ENCODE measurements at regions not wholly inside any gene's neighbourhood (a gene's known extent, or its start where the extent isn't known, plus 50 kb on each side); places are given as distances from the start of the nearest gene placed in this dataset.

DNA sequence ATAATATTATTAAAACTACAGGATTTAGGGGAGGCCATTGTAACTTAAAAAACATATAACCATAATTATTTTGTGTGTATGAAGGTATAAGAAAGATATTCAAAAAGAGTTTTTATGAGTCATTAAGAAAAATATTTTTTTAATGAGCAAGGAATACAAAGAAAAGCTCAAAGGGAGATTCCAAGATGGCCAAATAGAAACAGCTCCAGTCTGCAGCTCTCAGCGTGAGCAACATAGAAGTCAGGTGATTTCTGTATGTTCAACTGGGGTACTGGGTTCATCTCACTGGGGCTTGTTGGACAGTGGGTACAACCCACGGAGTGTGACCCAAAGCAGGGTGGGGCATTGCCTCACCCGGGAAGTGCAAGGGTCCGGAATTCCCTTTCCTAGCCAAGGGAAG is 336.1 kb downstream of the TBL1XR1 start:
- no peak overlapping the region for H2AFZ ChIP-seq
- H3K27ac ChIP-seq: no peak overlapping the region
- no peak overlapping the region for H3K9ac ChIP-seq
- no peaks in the 10 kb centered on the region for H3K36me3 ChIP-seq (ENCODE audit: control insufficient read depth, insufficient read depth, low read length)
- H3K4me2 ChIP-seq (ENCODE audit: low read length): no peak overlapping the region
- no peak overlapping the region for H3K4me3 ChIP-seq (ENCODE audit: low read depth, low read length)
- no peaks in the 10 kb centered on the region for H3K27me3 ChIP-seq (ENCODE audit: control insufficient read depth, insufficient read depth, low read length)
- no peaks in the 10 kb centered on the region for H3K4me1 ChIP-seq
- TF ChIP-seq, protein P1, sequence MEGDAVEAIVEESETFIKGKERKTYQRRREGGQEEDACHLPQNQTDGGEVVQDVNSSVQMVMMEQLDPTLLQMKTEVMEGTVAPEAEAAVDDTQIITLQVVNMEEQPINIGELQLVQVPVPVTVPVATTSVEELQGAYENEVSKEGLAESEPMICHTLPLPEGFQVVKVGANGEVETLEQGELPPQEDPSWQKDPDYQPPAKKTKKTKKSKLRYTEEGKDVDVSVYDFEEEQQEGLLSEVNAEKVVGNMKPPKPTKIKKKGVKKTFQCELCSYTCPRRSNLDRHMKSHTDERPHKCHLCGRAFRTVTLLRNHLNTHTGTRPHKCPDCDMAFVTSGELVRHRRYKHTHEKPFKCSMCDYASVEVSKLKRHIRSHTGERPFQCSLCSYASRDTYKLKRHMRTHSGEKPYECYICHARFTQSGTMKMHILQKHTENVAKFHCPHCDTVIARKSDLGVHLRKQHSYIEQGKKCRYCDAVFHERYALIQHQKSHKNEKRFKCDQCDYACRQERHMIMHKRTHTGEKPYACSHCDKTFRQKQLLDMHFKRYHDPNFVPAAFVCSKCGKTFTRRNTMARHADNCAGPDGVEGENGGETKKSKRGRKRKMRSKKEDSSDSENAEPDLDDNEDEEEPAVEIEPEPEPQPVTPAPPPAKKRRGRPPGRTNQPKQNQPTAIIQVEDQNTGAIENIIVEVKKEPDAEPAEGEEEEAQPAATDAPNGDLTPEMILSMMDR (IDR thresholded peaks at IDR 0.05): no peak
- no peaks in the 10 kb centered on the region for H3K9me3 ChIP-seq (ENCODE audit: control insufficient read depth, low read length)
- H3K79me2 ChIP-seq: no peaks in the 10 kb centered on the region

DNA sequence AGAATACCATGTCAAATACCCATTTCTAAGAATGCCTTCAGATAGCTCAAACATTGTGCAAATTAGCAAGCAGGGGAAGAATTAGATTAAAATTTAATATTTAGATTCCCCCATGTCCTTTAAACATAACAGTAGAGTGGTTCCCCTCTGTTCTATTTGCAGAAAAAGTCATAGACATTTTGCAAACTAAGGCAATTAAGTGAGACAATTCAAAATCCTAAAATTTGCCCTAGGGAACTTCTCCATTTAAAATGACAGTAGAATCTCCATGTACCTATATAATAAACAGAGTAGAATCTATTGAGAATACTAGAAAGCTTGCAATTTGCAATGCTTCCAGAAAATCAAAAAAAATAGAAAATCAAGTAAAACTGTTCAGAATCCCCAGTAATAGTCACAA is 340.6 kb downstream of the TBL1XR1 start:
- no peaks in the 10 kb centered on the region for H3K27me3 ChIP-seq (ENCODE audit: control insufficient read depth, insufficient read depth, low read length)
- H2AFZ ChIP-seq: no peak overlapping the region
- H3K27ac ChIP-seq: no peak overlapping the region
- H3K9me3 ChIP-seq (ENCODE audit: control insufficient read depth, low read length): no peaks in the 10 kb centered on the region
- H3K9ac ChIP-seq: no peak overlapping the region
- H3K4me3 ChIP-seq (ENCODE audit: low read depth, low read length): no peak overlapping the region
- no peak overlapping the region for H3K4me2 ChIP-seq (ENCODE audit: low read length)
- no peaks in the 10 kb centered on the region for H3K79me2 ChIP-seq
- H3K4me1 ChIP-seq: no peaks in the 10 kb centered on the region
- TF ChIP-seq, protein P1 (IDR thresholded peaks at IDR 0.05): no peak
- H3K36me3 ChIP-seq (ENCODE audit: control insufficient read depth, insufficient read depth, low read length): no peaks in the 10 kb centered on the region

DNA sequence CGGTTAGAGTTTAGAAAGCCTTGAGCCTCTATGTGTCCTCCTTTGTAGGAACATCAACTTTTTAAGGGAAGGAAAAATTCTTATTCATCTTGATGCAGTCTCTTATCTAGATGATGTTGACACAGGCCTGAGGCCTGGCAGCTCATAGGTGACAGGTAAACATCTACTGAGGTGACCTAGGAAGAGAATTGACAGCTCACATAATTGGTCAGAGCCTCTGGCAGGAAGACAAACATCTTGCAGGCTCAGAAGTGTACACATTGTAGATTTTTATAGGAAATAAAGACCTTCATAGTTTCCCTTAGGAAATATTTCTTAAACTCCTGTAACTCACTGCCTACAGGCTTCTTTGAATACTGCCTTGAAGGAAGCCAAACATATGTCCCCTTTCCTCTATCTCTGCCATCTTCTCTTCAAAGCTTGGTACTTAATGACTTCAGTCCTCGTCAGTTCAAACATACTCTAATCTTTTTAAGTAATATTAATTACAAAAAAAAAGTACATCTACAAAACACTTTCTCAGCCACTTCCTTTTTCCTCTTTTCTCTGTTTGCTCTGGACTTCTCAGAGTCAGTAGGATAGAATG is 341.3 kb downstream of the TBL1XR1 start:
- Histone ChIP-seq H3K9ac (no peak overlapping the region), H3K79me2 (no peaks in the 10 kb centered on the region), H3K27me3 (ENCODE audit: control insufficient read depth, insufficient read depth, low read length) (no peaks in the 10 kb centered on the region), H3K4me2 (ENCODE audit: low read length) (no peak overlapping the region), H3K27ac (no peak overlapping the region), H3K9me3 (ENCODE audit: control insufficient read depth, low read length) (no peaks in the 10 kb centered on the region), H3K4me3 (ENCODE audit: low read depth, low read length) (no peak overlapping the region), H2AFZ (no peak overlapping the region), H3K4me1 (no peaks in the 10 kb centered on the region), H3K36me3 (ENCODE audit: control insufficient read depth, insufficient read depth, low read length) (no peaks in the 10 kb centered on the region)
- TF ChIP-seq, protein P1 (IDR thresholded peaks at IDR 0.05): no peak

DNA sequence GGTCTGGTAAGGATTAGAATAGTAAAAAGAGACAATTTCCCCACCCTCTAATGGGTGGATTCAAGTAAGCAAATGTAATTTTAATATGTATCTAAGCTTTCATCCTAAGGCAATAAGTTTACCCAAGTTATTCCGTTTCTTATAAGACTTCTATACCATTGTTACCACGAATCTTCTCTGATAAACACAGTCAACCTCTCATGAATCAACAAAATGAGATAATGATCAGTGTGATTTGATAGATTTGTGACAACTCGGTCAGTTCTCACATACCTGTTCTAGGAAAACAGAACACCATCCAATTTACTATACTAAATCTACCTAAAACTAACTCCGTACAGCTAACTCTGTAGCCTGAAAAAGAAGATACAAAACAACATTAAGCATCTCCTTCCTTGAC is 342.1 kb downstream of the TBL1XR1 start:
- Histone ChIP-seq H3K4me2 (ENCODE audit: low read length) (no peak overlapping the region), H3K79me2 (no peaks in the 10 kb centered on the region), H3K27me3 (ENCODE audit: control insufficient read depth, insufficient read depth, low read length) (no peaks in the 10 kb centered on the region), H3K4me1 (no peaks in the 10 kb centered on the region), H3K27ac (no peak overlapping the region), H3K4me3 (ENCODE audit: low read depth, low read length) (no peak overlapping the region), H3K36me3 (ENCODE audit: control insufficient read depth, insufficient read depth, low read length) (no peaks in the 10 kb centered on the region), H2AFZ (no peak overlapping the region), H3K9ac (no peak overlapping the region), H3K9me3 (ENCODE audit: control insufficient read depth, low read length) (no peaks in the 10 kb centered on the region)
- TF ChIP-seq, protein P1 (IDR thresholded peaks at IDR 0.05): no peak

DNA sequence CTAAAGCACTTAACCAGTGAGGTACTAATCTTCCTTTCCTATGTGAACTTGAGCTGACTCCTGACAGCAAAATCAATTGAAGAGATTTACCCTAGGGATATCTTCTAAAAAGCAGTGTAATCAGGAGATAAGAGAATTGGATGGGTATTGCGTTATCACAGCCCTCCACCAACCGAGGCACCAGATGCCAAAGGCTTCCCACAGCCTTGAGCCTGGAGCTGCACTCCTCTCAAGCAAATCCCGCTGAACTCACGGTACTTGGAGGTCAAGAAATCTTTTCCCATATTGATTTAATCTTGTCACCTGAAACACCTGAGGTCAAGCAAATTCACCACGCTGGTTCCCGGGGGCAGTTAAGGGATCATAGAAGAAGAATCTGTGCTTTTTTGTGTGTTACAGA is 346.8 kb downstream of the TBL1XR1 start:
- Histone ChIP-seq H2AFZ (peak overlapping the region; percentile 29), H3K9me3 (ENCODE audit: control insufficient read depth, low read length) (no peaks in the 10 kb centered on the region), H3K4me1 (no peaks in the 10 kb centered on the region), H3K4me2 (ENCODE audit: low read length) (no peak overlapping the region), H3K4me3 (ENCODE audit: low read depth, low read length) (no peak overlapping the region), H3K27ac (no peak overlapping the region), H3K79me2 (no peaks in the 10 kb centered on the region), H3K27me3 (ENCODE audit: control insufficient read depth, insufficient read depth, low read length) (no peaks in the 10 kb centered on the region), H3K36me3 (ENCODE audit: control insufficient read depth, insufficient read depth, low read length) (no peaks in the 10 kb centered on the region), H3K9ac (no peak overlapping the region)
- TF ChIP-seq, protein P1 (IDR thresholded peaks at IDR 0.05): no peak

Measured in parathyroid adenoma (tissue), 2 donors.